ENCODE measurements at regions not wholly inside any gene's neighbourhood (a gene's known extent, or its start where the extent isn't known, plus 50 kb on each side); places are given as distances from the start of the nearest gene placed in this dataset.

- H3K27ac ChIP-seq (ENCODE audit: low read length): peak overlapping the region; percentile 90
Observed at GRCh38 chr9:129458155-129458661, 162.7 kb downstream of the C9orf50 start.

DNA sequence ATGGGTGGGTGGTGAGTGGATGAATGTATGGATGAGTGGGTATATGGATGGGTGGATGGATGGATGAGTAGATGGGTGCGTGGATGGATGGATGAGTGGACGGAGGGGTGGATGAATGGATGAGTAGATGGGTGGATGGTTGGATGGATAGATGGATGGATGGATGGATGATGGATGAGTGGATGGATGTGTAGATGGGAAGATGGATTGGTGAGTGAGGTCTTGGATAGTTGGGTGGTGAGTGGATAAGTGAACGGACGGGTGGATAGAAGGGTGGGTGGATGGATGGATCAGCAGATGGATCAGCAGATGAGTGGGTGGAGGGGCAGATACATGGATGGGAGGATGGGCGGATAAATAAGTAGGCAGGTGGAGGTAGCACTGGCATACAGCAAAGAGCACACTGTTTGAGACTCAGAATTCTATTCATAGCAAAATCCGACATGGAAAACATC lies 163.5 kb downstream of the C9orf50 start:
- no peaks in the 10 kb centered on the region for H3K36me3 Mint-ChIP-seq
- ATAC-seq (no peak), DNase-seq (no peak)
- peaks cover 28 to 72% of the 10 kb centered on the region in 2 donors for H3K4me1 Mint-ChIP-seq
- H3K9me3 Mint-ChIP-seq: peaks cover 0 to 11% of the 10 kb centered on the region in 2 donors
- H3K4me3 Mint-ChIP-seq: peak overlapping the region; percentile 65
- WGBS (ENCODE audit: insufficient coverage): 97% methylated on average over 6 of the region's 6 CpGs
- Histone ChIP-seq H3K4me3 (ENCODE audit: low read length) (no peak overlapping the region), H3K36me3 (ENCODE audit: control insufficient read depth, insufficient read depth, low read length) (no peaks in the 10 kb centered on the region), H3K27me3 (ENCODE audit: control insufficient read depth, insufficient read depth, low read length) (no peaks in the 10 kb centered on the region), H3K27ac (ENCODE audit: low read length) (peak overlapping the region; percentile 90), H3K9me3 (ENCODE audit: control insufficient read depth, insufficient read depth, low read length) (peaks cover 3% of the 10 kb centered on the region), H3K4me1 (ENCODE audit: control insufficient read depth, insufficient read depth, low read length) (peaks cover 61% of the 10 kb centered on the region)
- intact Hi-C loops (cut with micrococcal nuclease): no loop called here
- TF ChIP-seq, protein P1, sequence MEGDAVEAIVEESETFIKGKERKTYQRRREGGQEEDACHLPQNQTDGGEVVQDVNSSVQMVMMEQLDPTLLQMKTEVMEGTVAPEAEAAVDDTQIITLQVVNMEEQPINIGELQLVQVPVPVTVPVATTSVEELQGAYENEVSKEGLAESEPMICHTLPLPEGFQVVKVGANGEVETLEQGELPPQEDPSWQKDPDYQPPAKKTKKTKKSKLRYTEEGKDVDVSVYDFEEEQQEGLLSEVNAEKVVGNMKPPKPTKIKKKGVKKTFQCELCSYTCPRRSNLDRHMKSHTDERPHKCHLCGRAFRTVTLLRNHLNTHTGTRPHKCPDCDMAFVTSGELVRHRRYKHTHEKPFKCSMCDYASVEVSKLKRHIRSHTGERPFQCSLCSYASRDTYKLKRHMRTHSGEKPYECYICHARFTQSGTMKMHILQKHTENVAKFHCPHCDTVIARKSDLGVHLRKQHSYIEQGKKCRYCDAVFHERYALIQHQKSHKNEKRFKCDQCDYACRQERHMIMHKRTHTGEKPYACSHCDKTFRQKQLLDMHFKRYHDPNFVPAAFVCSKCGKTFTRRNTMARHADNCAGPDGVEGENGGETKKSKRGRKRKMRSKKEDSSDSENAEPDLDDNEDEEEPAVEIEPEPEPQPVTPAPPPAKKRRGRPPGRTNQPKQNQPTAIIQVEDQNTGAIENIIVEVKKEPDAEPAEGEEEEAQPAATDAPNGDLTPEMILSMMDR (IDR thresholded peaks at IDR 0.05): no peak
- peak overlapping the region; percentile 88 to 96 for H3K27ac Mint-ChIP-seq
- H3K27me3 Mint-ChIP-seq (ENCODE audit: low read depth in 2 of 2): peaks cover 0 to 3% of the 10 kb centered on the region in 2 donors

More at GRCh38 chr9:129458155-129458661, 162.7 kb downstream of the C9orf50 start:
- no peaks in the 10 kb centered on the region for H3K27me3 ChIP-seq (ENCODE audit: control insufficient read depth, insufficient read depth, low read length)
- TF ChIP-seq, protein P1 (IDR thresholded peaks at IDR 0.05): no peak
- Mint-ChIP-seq H3K36me3 (no peaks in the 10 kb centered on the region), H3K4me3 (peak overlapping the region; percentile 65), H3K4me1 (peaks cover 28 to 64% of the 10 kb centered on the region in 2 donors), H3K27me3 (ENCODE audit: low read depth in 2 of 2) (no peaks in the 10 kb centered on the region), H3K27ac (peak overlapping the region; percentile 88 to 96), H3K9me3 (peaks cover 0 to 11% of the 10 kb centered on the region in 2 donors)
- 2% methylated on average over 14 of the region's 14 CpGs for WGBS (ENCODE audit: insufficient coverage)
- H3K4me3 ChIP-seq (ENCODE audit: low read length): no peak overlapping the region
- intact Hi-C loops (cut with micrococcal nuclease): loop anchor here (1.0 to 2.0 kb wide), 3 partner anchors 31 to 45 kb away; no protein-coding TSS in a partner anchor
- H3K4me1 ChIP-seq (ENCODE audit: control insufficient read depth, insufficient read depth, low read length): peaks cover 61% of the 10 kb centered on the region
- peaks cover 3% of the 10 kb centered on the region for H3K9me3 ChIP-seq (ENCODE audit: control insufficient read depth, insufficient read depth, low read length)
- peak; percentile 37 to 68 (median 59) for ATAC-seq
- H3K36me3 ChIP-seq (ENCODE audit: control insufficient read depth, insufficient read depth, low read length): no peaks in the 10 kb centered on the region
- DNase-seq: peak; percentile 59 to 84

GRCh38 chr9:129456549-129457324 lies 164.2 kb downstream of the C9orf50 start:
- H3K4me3 Mint-ChIP-seq: peak overlapping the region; percentile 61
- peak overlapping the region; percentile 88 to 96 for H3K27ac Mint-ChIP-seq
- H3K27me3 Mint-ChIP-seq (ENCODE audit: low read depth in 2 of 2): peaks cover 0 to 3% of the 10 kb centered on the region in 2 donors
- 97% methylated on average over 3 of the region's 3 CpGs for WGBS (ENCODE audit: insufficient coverage)
- Histone ChIP-seq H3K4me1 (ENCODE audit: control insufficient read depth, insufficient read depth, low read length) (peaks cover 61% of the 10 kb centered on the region), H3K27me3 (ENCODE audit: control insufficient read depth, insufficient read depth, low read length) (no peaks in the 10 kb centered on the region), H3K9me3 (ENCODE audit: control insufficient read depth, insufficient read depth, low read length) (peaks cover 3% of the 10 kb centered on the region), H3K27ac (ENCODE audit: low read length) (no peak overlapping the region), H3K36me3 (ENCODE audit: control insufficient read depth, insufficient read depth, low read length) (no peaks in the 10 kb centered on the region), H3K4me3 (ENCODE audit: low read length) (no peak overlapping the region)
- no peak for ATAC-seq
- intact Hi-C loops (cut with micrococcal nuclease): no loop called here
- TF ChIP-seq, protein P1 (IDR thresholded peaks at IDR 0.05): no peak
- no peaks in the 10 kb centered on the region for H3K36me3 Mint-ChIP-seq
- DNase-seq: no peak
- H3K9me3 Mint-ChIP-seq: peaks cover 0 to 11% of the 10 kb centered on the region in 2 donors
- peaks cover 28 to 79% of the 10 kb centered on the region in 2 donors for H3K4me1 Mint-ChIP-seq

Data from natural killer cell (primary cell).